ENCODE measurements at regions not wholly inside any gene's neighbourhood (a gene's known extent, or its start where the extent isn't known, plus 50 kb on each side); places are given as distances from the start of the nearest gene placed in this dataset.

GRCh38 chr4:64625438-64625837 is 216.2 kb upstream of the TECRL start:
- no peak for TF ChIP-seq CTCF (IDR thresholded peaks at IDR 0.05; ENCODE audit: insufficient read depth, low read length)
- no peak for TF ChIP-seq POLR2AphosphoS5 (IDR thresholded peaks at IDR 0.05; ENCODE audit: low read depth)
- TF ChIP-seq SPI1 (IDR thresholded peaks at IDR 0.05; ENCODE audit: borderline replicate concordance, low read depth), result no peak
- no peak for TF ChIP-seq REST (IDR thresholded peaks at IDR 0.05; ENCODE audit: insufficient replicate concordance, low read depth)
- no peak for TF ChIP-seq GABPA (IDR thresholded peaks at IDR 0.05; ENCODE audit: low read depth)
